CD4-positive, alpha-beta T cell treated with Interleukin-15 for 1 hour (primary cell): ENCODE measurements at regions not wholly inside any gene's neighbourhood (a gene's known extent, or its start where the extent isn't known, plus 50 kb on each side); places are given as distances from the start of the nearest gene placed in this dataset.

Source experiments
- DNase-seq: peaks from one replicate; pipeline ENCODE4 v3.0.0-alpha.2; 2020

- no peak for DNase-seq
Observed at GRCh38 chr2:81238462-81238861, 933.9 kb upstream of the LRRTM1 start.

- no peak for DNase-seq
Observed at GRCh38 chr2:81235601-81236000, 931.0 kb upstream of the LRRTM1 start.

GRCh38 chr2:81234711-81235110, 930.2 kb upstream of the LRRTM1 start:
- no peak for DNase-seq

GRCh38 chr2:81225756-81226155, 921.2 kb upstream of the LRRTM1 start:
- no peak for DNase-seq

GRCh38 chr2:81213598-81213997, 909.0 kb upstream of the LRRTM1 start:
- DNase-seq, result no peak

GRCh38 chr2:81206216-81206615, 901.7 kb upstream of the LRRTM1 start:
- DNase-seq, result no peak

- DNase-seq, result no peak
Observed at GRCh38 chr2:81196933-81197628, 892.5 kb upstream of the LRRTM1 start.

- no peak for DNase-seq
Observed at GRCh38 chr2:81196383-81196851, 891.9 kb upstream of the LRRTM1 start.

GRCh38 chr2:81195774-81196382, 891.3 kb upstream of the LRRTM1 start:
- DNase-seq, result no peak

- no peak for DNase-seq
Observed at GRCh38 chr2:81195017-81195773, 890.6 kb upstream of the LRRTM1 start.

- no peak for DNase-seq
Observed at GRCh38 chr2:81194581-81194980, 890.0 kb upstream of the LRRTM1 start.

- no peak for DNase-seq
Observed at GRCh38 chr2:81194176-81194575, 889.6 kb upstream of the LRRTM1 start.

GRCh38 chr2:81181845-81182244, 877.3 kb upstream of the LRRTM1 start:
- DNase-seq, result no peak

- no peak for DNase-seq
Observed at GRCh38 chr2:81171447-81171846, 866.9 kb upstream of the LRRTM1 start.

- DNase-seq, result no peak
Observed at GRCh38 chr2:81163583-81163982, 859.0 kb upstream of the LRRTM1 start.

- DNase-seq, result no peak
Observed at GRCh38 chr2:81158505-81158904, 854.0 kb upstream of the LRRTM1 start.

- DNase-seq, result no peak
Observed at GRCh38 chr2:81148323-81148722, 843.8 kb upstream of the LRRTM1 start.

- no peak for DNase-seq
Observed at GRCh38 chr2:81136296-81136695, 831.7 kb upstream of the LRRTM1 start.

- no peak for DNase-seq
Observed at GRCh38 chr2:81097361-81097760, 792.8 kb upstream of the LRRTM1 start.

- no peak for DNase-seq
Observed at GRCh38 chr2:81093031-81093430, 788.5 kb upstream of the LRRTM1 start.

- no peak for DNase-seq
Observed at GRCh38 chr2:81087646-81088045, 783.1 kb upstream of the LRRTM1 start.

GRCh38 chr2:81084101-81084500, 779.5 kb upstream of the LRRTM1 start:
- no peak for DNase-seq

GRCh38 chr2:81078631-81079030, 774.1 kb upstream of the LRRTM1 start:
- no peak for DNase-seq

- DNase-seq, result no peak
Observed at GRCh38 chr2:81078102-81078501, 773.5 kb upstream of the LRRTM1 start.
